ENCODE measurements at regions not wholly inside any gene's neighbourhood (a gene's known extent, or its start where the extent isn't known, plus 50 kb on each side); places are given as distances from the start of the nearest gene placed in this dataset.

DNA sequence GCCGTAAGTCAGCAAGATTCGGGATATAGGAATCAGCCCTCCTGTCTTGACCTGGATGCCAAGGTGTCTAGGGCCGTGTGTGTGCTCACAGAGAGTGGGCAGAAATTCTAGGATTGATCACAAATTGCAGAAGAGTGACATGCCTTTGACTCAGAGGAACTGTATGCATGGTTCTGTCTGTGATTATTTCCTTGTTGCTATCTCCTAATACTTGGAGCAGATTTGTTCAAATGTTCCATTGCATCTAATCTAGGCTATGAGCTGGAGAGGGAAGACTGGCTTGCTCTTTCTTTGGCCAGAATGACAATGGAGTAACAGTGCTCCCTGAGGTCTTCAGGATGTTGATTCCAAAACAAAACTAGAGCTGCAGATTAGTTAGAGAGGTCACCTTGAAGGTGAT is 115.0 kb downstream of the EN1 start:
- TF ChIP-seq, protein P1, sequence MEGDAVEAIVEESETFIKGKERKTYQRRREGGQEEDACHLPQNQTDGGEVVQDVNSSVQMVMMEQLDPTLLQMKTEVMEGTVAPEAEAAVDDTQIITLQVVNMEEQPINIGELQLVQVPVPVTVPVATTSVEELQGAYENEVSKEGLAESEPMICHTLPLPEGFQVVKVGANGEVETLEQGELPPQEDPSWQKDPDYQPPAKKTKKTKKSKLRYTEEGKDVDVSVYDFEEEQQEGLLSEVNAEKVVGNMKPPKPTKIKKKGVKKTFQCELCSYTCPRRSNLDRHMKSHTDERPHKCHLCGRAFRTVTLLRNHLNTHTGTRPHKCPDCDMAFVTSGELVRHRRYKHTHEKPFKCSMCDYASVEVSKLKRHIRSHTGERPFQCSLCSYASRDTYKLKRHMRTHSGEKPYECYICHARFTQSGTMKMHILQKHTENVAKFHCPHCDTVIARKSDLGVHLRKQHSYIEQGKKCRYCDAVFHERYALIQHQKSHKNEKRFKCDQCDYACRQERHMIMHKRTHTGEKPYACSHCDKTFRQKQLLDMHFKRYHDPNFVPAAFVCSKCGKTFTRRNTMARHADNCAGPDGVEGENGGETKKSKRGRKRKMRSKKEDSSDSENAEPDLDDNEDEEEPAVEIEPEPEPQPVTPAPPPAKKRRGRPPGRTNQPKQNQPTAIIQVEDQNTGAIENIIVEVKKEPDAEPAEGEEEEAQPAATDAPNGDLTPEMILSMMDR (IDR thresholded peaks at IDR 0.05), result no peak
- TF ChIP-seq RAD21 (IDR thresholded peaks at IDR 0.05; ENCODE audit: low read length), result no peak
- TF ChIP-seq YY1 (IDR thresholded peaks at IDR 0.05; ENCODE audit: low read depth), result no peak
- TF ChIP-seq, protein P2, sequence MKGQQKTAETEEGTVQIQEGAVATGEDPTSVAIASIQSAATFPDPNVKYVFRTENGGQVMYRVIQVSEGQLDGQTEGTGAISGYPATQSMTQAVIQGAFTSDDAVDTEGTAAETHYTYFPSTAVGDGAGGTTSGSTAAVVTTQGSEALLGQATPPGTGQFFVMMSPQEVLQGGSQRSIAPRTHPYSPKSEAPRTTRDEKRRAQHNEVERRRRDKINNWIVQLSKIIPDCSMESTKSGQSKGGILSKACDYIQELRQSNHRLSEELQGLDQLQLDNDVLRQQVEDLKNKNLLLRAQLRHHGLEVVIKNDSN (IDR thresholded peaks at IDR 0.05; ENCODE audit: borderline replicate concordance, low read depth), result no peak
- TF ChIP-seq EP300 (IDR thresholded peaks at IDR 0.05; ENCODE audit: borderline replicate concordance in 1 of 2, low read depth in 1 of 2, low read length in 1 of 2), result no peak
- TF ChIP-seq TCF12 (IDR thresholded peaks at IDR 0.05), result no peak
- no peak for TF ChIP-seq NRF1 (IDR thresholded peaks at IDR 0.05; ENCODE audit: low read depth, low read length)
- no peak for TF ChIP-seq GABPA (IDR thresholded peaks at IDR 0.05; ENCODE audit: low read depth)
- TF ChIP-seq EZH2phosphoT487 (IDR thresholded peaks at IDR 0.05; ENCODE audit: borderline replicate concordance, low read depth), result no peak
- no peak for TF ChIP-seq JUND (IDR thresholded peaks at IDR 0.05)
- TF ChIP-seq POLR2AphosphoS5 (IDR thresholded peaks at IDR 0.05; ENCODE audit: low read depth, low read length), result no peak
- TF ChIP-seq NFIC (IDR thresholded peaks at IDR 0.05; ENCODE audit: borderline replicate concordance), result no peak
